LHCN-M2 (cell line): ENCODE measurements at regions not wholly inside any gene's neighbourhood (a gene's known extent, or its start where the extent isn't known, plus 50 kb on each side); places are given as distances from the start of the nearest gene placed in this dataset.

Source experiments
- DNase-seq: peaks from one replicate; pipeline ENCODE4 v3.0.0-alpha.2; 2012; ENCODE audit warnings: low read depth

- peak; percentile 18 for DNase-seq
Observed at GRCh38 chr6:67252663-67253062, 1382.4 kb upstream of the ADGRB3 start.

GRCh38 chr6:67248077-67248476, 1387.0 kb upstream of the ADGRB3 start:
- DNase-seq, result no peak

- no peak for DNase-seq
Observed at GRCh38 chr6:67244037-67244436, 1391.0 kb upstream of the ADGRB3 start.

GRCh38 chr6:67237277-67237676, 1397.8 kb upstream of the ADGRB3 start:
- no peak for DNase-seq

GRCh38 chr6:67231092-67231491, 1404.0 kb upstream of the ADGRB3 start:
- no peak for DNase-seq

DNA sequence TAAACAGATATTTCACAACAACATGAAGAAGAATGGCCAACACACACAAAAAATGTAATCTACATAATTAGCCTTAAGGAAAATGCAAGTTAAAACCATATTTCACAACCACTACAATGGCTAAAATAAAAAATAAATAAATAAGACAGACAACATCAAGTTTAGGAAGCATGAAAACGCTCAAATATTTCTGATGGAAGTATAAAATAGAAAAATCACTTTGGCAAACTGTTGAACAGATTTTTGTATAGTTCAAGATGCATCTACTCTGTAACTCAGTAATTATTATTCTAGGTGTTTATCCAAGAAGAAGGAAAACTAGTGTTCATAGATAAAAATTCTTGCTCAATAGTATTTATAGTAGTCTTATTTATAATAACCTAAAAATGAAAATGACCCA, 1410.1 kb upstream of the ADGRB3 start:
- no peak for DNase-seq

- peak; percentile 61 for DNase-seq
Observed at GRCh38 chr6:67221226-67221625, 1413.9 kb upstream of the ADGRB3 start.

- peak; percentile 86 for DNase-seq
Observed at GRCh38 chr6:67219346-67219745, 1415.7 kb upstream of the ADGRB3 start.

- DNase-seq, result no peak
Observed at GRCh38 chr6:67212584-67212983, 1422.5 kb upstream of the ADGRB3 start.

DNA sequence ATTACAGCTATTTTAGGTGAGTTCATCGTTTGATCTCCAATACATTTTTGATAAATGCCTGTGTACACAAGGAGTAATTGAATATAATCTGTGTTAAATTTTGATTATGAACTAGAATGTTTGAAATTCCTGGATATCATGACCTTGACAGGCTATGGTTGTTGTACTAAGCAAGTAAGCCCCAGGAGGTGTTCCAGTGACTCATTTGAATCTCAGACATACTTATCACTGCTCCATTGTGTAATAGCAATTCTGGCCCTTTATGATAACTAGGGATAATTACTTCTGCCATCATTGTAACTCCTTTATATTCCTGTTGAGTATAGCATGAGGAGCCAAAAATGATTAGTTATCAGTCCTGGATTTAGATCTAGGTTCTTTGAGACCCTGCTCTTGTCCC, 1424.6 kb upstream of the ADGRB3 start:
- DNase-seq, result peak; percentile 33

DNA sequence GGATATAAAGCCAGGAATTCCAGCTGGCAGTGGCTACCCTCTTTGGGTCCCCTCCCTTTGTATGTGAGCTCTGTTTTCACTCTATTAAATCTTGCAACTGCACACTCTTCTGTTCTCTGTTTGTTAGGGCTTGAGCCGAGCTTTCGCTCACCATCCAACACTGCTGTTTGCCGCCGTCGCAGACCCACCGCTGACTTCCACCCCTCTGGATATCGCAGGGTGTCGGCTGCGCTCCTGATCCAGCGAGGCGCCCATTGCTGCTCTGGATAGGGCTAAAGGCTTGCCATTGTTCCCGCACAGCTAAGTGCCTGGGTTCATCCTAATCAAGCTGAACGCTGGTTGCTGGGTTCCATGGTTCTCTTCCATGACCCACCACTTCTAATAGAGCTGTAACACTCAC, 1433.5 kb upstream of the ADGRB3 start:
- DNase-seq, result no peak

- no peak for DNase-seq
Observed at GRCh38 chr6:67200626-67201403, 1434.3 kb upstream of the ADGRB3 start.

GRCh38 chr6:67199425-67199824, 1435.7 kb upstream of the ADGRB3 start:
- DNase-seq, result no peak

DNA sequence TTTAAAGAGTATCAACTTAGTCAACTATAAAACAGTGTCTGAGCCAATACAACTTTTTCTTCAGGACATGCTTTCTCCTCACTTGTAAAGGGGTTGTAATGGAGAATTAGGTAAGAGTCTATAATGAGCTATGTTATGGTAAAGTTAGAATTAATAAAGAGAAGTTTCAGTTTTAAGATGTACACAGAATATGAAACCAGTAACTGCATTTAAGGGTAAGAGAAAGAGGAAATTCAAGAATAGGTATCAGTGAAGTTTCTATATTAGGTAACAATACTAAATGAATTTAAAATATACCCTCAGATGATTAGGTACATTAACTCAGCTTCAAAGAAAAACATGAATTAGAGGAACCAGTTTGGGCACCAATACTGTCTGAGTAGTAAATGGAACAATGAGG, 1444.3 kb upstream of the ADGRB3 start:
- DNase-seq, result no peak

DNA sequence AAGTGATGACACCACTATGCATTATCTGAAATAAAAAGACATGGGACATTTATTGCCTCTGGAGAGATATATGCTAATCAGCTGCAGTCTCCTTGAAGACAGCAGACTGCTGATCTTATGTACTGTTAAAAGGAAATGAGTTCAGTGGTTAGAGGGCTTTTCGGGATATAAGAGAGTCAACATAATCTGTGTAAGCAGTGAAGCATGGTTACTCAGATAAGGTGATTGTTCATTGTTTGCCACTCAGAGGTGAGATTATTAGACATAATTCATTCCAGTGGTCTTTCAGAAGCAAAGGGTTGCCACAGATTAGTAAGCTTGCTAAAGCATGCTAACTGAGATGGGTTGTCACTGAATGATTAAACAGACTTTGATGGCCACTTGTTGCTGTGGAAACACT, 1450.7 kb upstream of the ADGRB3 start:
- no peak for DNase-seq

GRCh38 chr6:67175101-67175500, 1460.0 kb upstream of the ADGRB3 start:
- no peak for DNase-seq

DNA sequence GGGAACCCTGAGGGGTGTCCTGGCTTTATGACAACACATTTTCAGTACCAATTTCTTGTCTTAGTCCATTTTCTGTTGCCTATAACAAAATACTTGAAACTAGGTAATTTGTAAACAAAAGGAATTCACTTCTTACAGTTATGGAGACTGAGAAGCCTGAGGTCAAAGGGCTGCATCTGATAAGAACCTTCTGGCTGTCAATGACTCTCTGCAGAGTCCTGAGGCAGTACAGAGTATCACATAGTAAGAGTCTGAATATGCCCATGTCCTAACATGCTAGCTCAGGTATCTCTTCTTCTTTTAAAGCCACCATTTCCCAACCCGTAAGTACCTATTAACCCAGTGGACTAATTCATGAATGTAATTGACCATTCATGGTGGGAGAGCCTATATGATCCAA, 1458.6 kb upstream of the EYS start:
- no peak for DNase-seq

DNA sequence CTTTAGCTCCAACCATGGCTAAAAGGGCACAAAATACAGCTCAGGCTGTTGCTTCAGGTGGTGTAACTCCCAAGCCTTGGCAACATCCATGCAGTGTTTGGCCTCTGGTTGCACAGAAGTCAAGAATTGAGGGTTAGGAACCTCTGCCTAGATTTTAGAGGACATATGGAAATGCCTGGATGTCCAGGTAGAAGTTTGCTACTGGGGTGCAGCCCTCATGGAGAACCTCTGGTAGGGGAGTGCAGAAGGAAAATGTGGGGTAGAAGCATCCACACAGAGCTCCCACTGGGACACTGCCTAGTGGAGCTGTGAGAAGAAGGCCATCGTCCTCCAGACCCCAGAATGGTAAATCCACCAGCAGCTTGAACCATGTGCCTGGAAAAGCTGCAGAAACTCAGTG, 1453.8 kb upstream of the EYS start:
- no peak for DNase-seq

DNA sequence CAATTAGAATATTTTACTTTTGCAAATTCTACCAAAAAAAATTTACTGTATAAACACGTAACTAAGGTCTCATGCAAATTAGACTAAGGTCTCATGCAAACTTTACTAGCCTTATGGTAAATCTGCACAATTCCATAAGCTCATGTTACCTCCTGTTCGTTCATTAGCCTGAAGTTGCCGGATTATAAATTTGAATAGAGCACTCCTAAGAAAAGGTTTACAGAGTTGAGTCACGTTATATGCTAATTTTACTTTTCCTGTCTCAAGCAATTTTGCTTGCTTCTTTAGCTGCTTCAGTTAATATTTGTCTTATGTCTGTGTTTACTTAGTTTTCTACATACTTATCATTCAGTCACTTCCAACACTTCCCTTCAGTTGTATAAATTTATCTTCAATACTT, 1434.0 kb upstream of the EYS start:
- DNase-seq, result peak; percentile 7

GRCh38 chr6:67133973-67134372, 1426.9 kb upstream of the EYS start:
- no peak for DNase-seq

- DNase-seq, result no peak
Observed at GRCh38 chr6:67131827-67132226, 1424.8 kb upstream of the EYS start.

GRCh38 chr6:67129780-67130179, 1422.8 kb upstream of the EYS start:
- DNase-seq, result peak; percentile 76

DNA sequence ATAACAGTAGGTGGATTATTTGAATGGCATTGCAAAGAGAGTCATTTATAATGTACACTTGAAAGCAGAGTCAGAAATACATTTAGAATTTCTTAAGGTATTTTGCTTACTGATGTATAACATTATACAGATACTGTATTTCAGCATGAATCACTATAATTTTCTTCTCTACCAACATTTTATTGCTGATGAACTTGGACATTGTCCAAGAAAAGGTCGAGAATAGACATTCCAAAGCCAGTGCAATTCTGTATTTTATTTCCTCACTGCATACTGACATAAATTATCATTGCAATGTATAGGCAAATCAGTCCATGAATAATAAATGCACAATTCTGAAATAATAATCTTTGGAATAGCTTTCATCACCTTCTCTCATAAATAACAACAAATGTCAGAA, 1420.0 kb upstream of the EYS start:
- DNase-seq, result no peak

- DNase-seq, result no peak
Observed at GRCh38 chr6:67121115-67121514, 1414.1 kb upstream of the EYS start.
